SK-N-MC (cell line): ENCODE measurements at regions not wholly inside any gene's neighbourhood (a gene's known extent, or its start where the extent isn't known, plus 50 kb on each side); places are given as distances from the start of the nearest gene placed in this dataset.

Source experiments
- DNase-seq: peaks from one replicate; pipeline ENCODE4 v3.0.0-alpha.2; 2011; ENCODE audit warnings: low read depth, low spot score
- H3K27ac ChIP-seq: fragments of 200-600 bp; sonication (generic); 2 replicates; pipeline ENCODE4 v1.5.1; 2016; ENCODE audit warnings: mixed run types
- H3K36me3 ChIP-seq: fragments of 200-600 bp; sonication (generic); 2 replicates; pipeline ENCODE4 v1.6.1; 2017; ENCODE audit warnings: antibody characterized with exemption, low read length, mixed read lengths; ENCODE audit not compliant: insufficient read depth
- H3K4me3 ChIP-seq: fragments of 200-600 bp; sonication (generic); 2 replicates; pipeline ENCODE4 v1.5.1; 2016
- H3K9ac ChIP-seq: fragments of 200-600 bp; sonication (generic); 2 replicates; pipeline ENCODE4 v1.8.0; 2017; ENCODE audit warnings: mixed run types, mixed read lengths; ENCODE audit not compliant: insufficient read length
- H3K9me3 ChIP-seq: fragments of 200-600 bp; sonication (generic); 2 replicates; pipeline ENCODE4 v1.6.1; 2017; ENCODE audit warnings: low read depth, mild to moderate bottlenecking, antibody characterized with exemption, low read length, moderate library complexity, mixed read lengths
- EZH2 ChIP-seq: fragments of 200-600 bp; sonication (generic); IDR thresholded peaks from one replicate; pipeline ENCODE4 v1.6.1; 2017; ENCODE audit warnings: antibody characterized with exemption
- FOXP2 ChIP-seq: optimal IDR thresholded peaks from 2 replicates; pipeline ENCODE3; 2011; ENCODE audit warnings: mild to moderate bottlenecking, moderate library complexity; ENCODE audit not compliant: insufficient read depth; ENCODE audit errors: extremely low read length, control extremely low read depth
- POLR2AphosphoS5 ChIP-seq: IDR thresholded peaks from 2 replicates; pipeline ENCODE4 v1.6.1; 2012; ENCODE audit warnings: mild to moderate bottlenecking, low read depth, low read length, borderline replicate concordance

GRCh38 chr3:81303321-81303720, 458.1 kb downstream of the GBE1 start:
- Histone ChIP-seq H3K36me3 (no peaks in the 10 kb centered on the region), H3K4me3 (no peak overlapping the region), H3K9me3 (no peaks in the 10 kb centered on the region), H3K9ac (no peak overlapping the region), H3K27ac (no peak overlapping the region)
- DNase-seq, result no peak
- TF ChIP-seq EZH2, result no peak
- no peak for TF ChIP-seq FOXP2
- no peak for TF ChIP-seq POLR2AphosphoS5

GRCh38 chr3:81302045-81302444, 459.4 kb downstream of the GBE1 start:
- no peak overlapping the region for H3K27ac ChIP-seq
- TF ChIP-seq FOXP2 (no peak), EZH2 (no peak), POLR2AphosphoS5 (no peak)
- H3K9ac ChIP-seq, result no peak overlapping the region
- H3K9me3 ChIP-seq, result no peaks in the 10 kb centered on the region
- no peak for DNase-seq
- no peak overlapping the region for H3K4me3 ChIP-seq
- no peaks in the 10 kb centered on the region for H3K36me3 ChIP-seq

- no peaks in the 10 kb centered on the region for H3K9me3 ChIP-seq
Observed at GRCh38 chr3:81301230-81301629, 460.2 kb downstream of the GBE1 start.

GRCh38 chr3:81300324-81300927, 461.0 kb downstream of the GBE1 start:
- no peak overlapping the region for H3K9ac ChIP-seq
- no peak for TF ChIP-seq EZH2
- no peak for TF ChIP-seq POLR2AphosphoS5
- TF ChIP-seq FOXP2, result no peak
- H3K9me3 ChIP-seq, result no peaks in the 10 kb centered on the region
- no peak overlapping the region for H3K27ac ChIP-seq
- no peak for DNase-seq
- H3K4me3 ChIP-seq, result no peak overlapping the region
- no peaks in the 10 kb centered on the region for H3K36me3 ChIP-seq

More at GRCh38 chr3:81301230-81301629, 460.2 kb downstream of the GBE1 start:
- Histone ChIP-seq H3K36me3 (no peaks in the 10 kb centered on the region), H3K4me3 (no peak overlapping the region), H3K9ac (no peak overlapping the region), H3K27ac (no peak overlapping the region)
- TF ChIP-seq POLR2AphosphoS5 (no peak), FOXP2 (no peak), EZH2 (no peak)
- no peak for DNase-seq

GRCh38 chr3:81299481-81299880, 462.0 kb downstream of the GBE1 start:
- DNase-seq, result no peak
- TF ChIP-seq FOXP2 (no peak), POLR2AphosphoS5 (no peak), EZH2 (no peak)
- Histone ChIP-seq H3K9ac (no peak overlapping the region), H3K9me3 (no peaks in the 10 kb centered on the region), H3K36me3 (no peaks in the 10 kb centered on the region), H3K27ac (no peak overlapping the region), H3K4me3 (no peak overlapping the region)

- no peak overlapping the region for H3K27ac ChIP-seq
- no peak for DNase-seq
- TF ChIP-seq FOXP2 (no peak), EZH2 (no peak), POLR2AphosphoS5 (no peak)
- no peak overlapping the region for H3K9ac ChIP-seq
- H3K9me3 ChIP-seq, result no peaks in the 10 kb centered on the region
- no peaks in the 10 kb centered on the region for H3K36me3 ChIP-seq
- H3K4me3 ChIP-seq, result no peak overlapping the region
Observed at GRCh38 chr3:81295906-81296577, 465.4 kb downstream of the GBE1 start.

GRCh38 chr3:81293156-81293555, 468.3 kb downstream of the GBE1 start:
- no peak overlapping the region for H3K4me3 ChIP-seq
- TF ChIP-seq EZH2, result no peak
- no peak for TF ChIP-seq FOXP2
- no peak for TF ChIP-seq POLR2AphosphoS5
- H3K9me3 ChIP-seq, result no peaks in the 10 kb centered on the region
- no peaks in the 10 kb centered on the region for H3K36me3 ChIP-seq
- no peak for DNase-seq
- no peak overlapping the region for H3K9ac ChIP-seq
- no peak overlapping the region for H3K27ac ChIP-seq

- no peak for DNase-seq
- TF ChIP-seq POLR2AphosphoS5, result no peak
- TF ChIP-seq FOXP2, result no peak
- no peak for TF ChIP-seq EZH2
- H3K9ac ChIP-seq, result no peak overlapping the region
Observed at GRCh38 chr3:81291586-81291985, 469.9 kb downstream of the GBE1 start.

More at GRCh38 chr3:81291586-81291985, 469.9 kb downstream of the GBE1 start:
- Histone ChIP-seq H3K36me3 (no peaks in the 10 kb centered on the region), H3K9me3 (no peaks in the 10 kb centered on the region), H3K4me3 (no peak overlapping the region), H3K27ac (no peak overlapping the region)
